ENCODE measurements at regions not wholly inside any gene's neighbourhood (a gene's known extent, or its start where the extent isn't known, plus 50 kb on each side); places are given as distances from the start of the nearest gene placed in this dataset.

GRCh38 chr1:191490303-191490702, 668.0 kb upstream of the RGS18 start:
- TF ChIP-seq EZH2 (IDR thresholded peaks at IDR 0.05; ENCODE audit: low read length, missing control alignments) (no peak), CTCF (conservative IDR thresholded peaks at IDR 0.05 in 1 of 2, IDR thresholded peaks at IDR 0.05 in 1 of 2; ENCODE audit: low read depth in 1 of 2, low read length in 2 of 2) (no peak)

Data from fibroblast of lung (primary cell).